ENCODE measurements at regions not wholly inside any gene's neighbourhood (a gene's known extent, or its start where the extent isn't known, plus 50 kb on each side); places are given as distances from the start of the nearest gene placed in this dataset.

DNA sequence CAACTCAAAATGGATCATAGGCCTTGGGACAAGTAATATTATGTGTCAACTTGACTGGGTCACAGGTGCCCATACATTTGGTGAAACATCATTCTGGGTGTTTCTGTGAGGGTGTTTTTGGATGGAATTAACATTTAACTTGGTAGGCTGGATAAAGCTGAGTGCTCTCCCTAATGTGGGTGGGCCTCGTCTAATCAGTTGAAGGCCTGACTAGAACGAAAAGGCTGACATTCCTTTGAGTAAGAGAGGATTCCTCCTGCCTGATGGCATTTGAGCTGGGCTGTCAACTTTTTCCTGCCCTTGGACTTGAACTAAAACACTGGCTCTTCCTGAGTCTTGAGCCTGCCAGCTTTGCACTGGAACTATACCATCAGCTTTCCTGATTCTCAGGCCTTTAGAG lies 93.4 kb upstream of the ESRRB start:
- TF ChIP-seq POLR2A (IDR thresholded peaks at IDR 0.05) (no peak), CTCF (IDR thresholded peaks at IDR 0.05) (no peak)
